ENCODE measurements at regions not wholly inside any gene's neighbourhood (a gene's known extent, or its start where the extent isn't known, plus 50 kb on each side); places are given as distances from the start of the nearest gene placed in this dataset.

DNA sequence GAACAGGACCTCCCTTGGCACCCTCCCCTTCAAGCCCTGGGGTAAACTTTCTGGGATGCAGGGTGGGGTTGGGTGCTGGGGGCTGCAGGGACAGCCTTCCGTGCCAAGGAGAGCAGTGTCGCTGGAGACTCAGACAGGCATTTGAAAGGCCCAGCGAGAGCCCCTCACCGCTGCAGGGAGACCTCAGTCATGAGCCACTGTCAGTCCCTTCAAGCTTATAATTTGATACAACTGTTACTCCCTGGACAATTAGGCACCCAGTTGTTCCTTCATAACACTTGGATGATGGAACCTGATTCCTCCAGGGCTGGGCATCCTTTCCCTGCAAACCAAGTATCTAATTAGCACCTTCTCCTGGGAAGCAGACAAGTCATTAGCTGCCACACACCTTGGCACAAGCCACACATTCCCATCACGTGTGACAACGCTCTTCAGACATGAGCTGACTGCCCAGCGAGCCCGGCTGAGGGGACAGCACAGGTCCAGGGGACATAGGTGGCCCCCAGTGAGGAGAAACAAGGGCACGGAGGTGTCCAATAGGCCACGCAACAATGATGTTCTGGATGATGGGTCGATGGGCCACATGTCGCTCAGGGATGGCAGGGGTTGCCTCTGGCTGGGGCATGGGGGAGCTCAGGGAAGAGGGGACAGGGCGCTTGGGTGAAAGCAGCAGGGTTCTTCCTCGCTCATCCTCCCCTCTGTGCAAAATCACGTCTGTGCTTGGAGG lies 59.6 kb downstream of the KCNF1 start:
- TF ChIP-seq, protein P1, sequence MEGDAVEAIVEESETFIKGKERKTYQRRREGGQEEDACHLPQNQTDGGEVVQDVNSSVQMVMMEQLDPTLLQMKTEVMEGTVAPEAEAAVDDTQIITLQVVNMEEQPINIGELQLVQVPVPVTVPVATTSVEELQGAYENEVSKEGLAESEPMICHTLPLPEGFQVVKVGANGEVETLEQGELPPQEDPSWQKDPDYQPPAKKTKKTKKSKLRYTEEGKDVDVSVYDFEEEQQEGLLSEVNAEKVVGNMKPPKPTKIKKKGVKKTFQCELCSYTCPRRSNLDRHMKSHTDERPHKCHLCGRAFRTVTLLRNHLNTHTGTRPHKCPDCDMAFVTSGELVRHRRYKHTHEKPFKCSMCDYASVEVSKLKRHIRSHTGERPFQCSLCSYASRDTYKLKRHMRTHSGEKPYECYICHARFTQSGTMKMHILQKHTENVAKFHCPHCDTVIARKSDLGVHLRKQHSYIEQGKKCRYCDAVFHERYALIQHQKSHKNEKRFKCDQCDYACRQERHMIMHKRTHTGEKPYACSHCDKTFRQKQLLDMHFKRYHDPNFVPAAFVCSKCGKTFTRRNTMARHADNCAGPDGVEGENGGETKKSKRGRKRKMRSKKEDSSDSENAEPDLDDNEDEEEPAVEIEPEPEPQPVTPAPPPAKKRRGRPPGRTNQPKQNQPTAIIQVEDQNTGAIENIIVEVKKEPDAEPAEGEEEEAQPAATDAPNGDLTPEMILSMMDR (conservative IDR thresholded peaks at IDR 0.05; ENCODE audit: low read length): no peak

DNA sequence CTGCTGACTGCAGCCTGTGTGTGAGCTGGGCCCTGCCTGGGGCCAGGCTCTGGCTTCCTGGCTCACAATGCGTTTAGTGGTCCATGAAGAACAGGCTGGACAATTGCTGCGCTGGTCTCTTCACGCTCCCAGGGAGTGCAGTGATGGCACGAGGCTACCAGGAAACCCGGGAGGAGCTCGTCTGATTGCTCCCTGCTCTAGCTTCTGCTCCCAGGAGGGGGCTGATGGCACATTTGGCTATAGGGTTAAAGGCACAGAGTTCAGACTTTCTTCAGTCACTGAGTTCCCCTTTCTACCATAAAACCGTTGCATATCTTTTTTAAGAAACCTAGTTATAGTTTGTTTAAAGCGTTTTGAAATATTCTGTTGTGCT lies 60.1 kb downstream of the KCNF1 start:
- H3K4me3 ChIP-seq (ENCODE audit: low read length): no peak overlapping the region
- TF ChIP-seq, protein P1 (conservative IDR thresholded peaks at IDR 0.05; ENCODE audit: low read length): no peak
- DNase-seq (ENCODE audit: low read depth): no peak

More for the DNA sequence above, 59.6 kb downstream of the KCNF1 start:
- H3K4me3 ChIP-seq (ENCODE audit: low read length): no peak overlapping the region
- DNase-seq (ENCODE audit: low read depth): no peak

DNA sequence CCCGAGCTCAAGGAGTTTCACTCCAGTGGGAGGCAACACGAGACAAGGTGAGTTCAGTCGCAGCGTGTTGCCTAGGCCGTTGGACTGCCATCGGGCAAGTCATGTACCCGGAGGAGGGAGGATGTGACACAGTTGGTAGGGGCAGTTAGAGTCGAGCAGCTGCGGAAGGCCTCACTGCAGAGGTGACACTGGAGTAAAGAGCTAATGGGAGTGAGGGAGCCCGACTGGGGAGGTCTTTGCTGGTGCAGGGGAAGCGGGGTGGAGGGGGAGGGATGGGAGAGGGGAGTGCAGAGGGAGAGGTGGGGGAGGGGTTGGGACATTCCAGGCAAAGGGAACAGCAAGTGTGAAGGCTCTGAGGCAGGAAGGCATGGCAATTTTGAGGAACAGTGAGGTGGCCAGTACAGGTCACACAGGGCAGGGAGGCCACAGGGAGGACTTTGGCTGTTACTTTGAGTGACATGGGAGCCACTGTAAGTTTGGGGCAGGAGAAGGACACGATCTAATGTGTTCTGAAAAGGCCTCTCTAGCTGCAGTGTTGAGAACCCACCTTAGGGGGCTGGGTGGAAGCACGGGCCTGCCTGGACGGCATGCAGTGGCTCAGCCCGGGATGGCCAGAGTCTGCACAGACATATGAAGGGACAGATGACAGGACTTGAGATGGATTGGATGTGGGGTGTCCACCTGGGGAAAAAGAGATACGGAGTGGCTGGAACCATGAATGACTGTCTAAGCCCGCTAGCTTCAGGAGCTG lies 61.1 kb downstream of the KCNF1 start:
- H3K4me3 ChIP-seq (ENCODE audit: low read length): no peak overlapping the region
- no peak for DNase-seq (ENCODE audit: low read depth)
- TF ChIP-seq, protein P1 (conservative IDR thresholded peaks at IDR 0.05; ENCODE audit: low read length): no peak

DNA sequence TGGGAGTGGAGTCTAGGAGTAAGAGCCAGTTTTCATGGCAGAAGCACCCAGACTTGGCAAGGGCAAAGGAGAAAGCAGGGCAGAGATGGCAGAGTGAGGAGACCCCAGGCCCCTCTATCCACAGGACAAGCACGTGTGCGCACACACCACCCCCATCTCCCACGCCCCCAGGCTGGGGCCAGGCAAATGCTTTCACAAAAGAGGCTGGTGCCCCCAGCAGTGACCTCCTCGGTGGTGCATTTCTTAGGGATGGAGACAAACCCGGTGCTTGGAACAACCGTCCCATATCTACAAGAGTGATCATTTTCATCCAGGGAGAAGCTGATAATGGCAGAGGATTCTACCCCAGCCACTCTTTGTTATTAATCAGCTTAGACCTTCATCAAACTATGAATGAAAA lies 62.0 kb downstream of the KCNF1 start:
- DNase-seq (ENCODE audit: low read depth): no peak
- H3K4me3 ChIP-seq (ENCODE audit: low read length): no peak overlapping the region
- TF ChIP-seq, protein P1 (conservative IDR thresholded peaks at IDR 0.05; ENCODE audit: low read length): no peak

DNA sequence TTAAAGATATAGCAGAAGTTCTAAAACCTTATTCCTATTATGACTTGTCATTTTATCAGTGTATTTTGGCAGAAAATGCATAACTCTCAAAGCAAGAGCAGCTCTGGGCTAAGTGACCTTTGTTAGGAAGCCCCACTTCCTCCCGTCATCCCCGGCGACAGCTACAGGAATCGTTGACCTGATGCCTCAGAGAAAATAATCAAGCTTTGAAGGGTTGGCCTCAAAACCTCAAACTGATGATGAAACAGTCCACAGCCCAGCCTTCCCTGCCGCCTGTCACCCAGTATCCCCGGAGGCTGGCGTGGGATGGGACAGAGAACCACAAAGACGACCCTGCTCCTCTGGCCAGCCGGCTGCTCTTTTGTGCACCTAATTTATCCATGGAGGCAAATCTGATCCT lies 65.3 kb downstream of the KCNF1 start:
- no peak for DNase-seq (ENCODE audit: low read depth)
- TF ChIP-seq, protein P1 (conservative IDR thresholded peaks at IDR 0.05; ENCODE audit: low read length): no peak

GRCh38 chr2:10977621-10978020 lies 65.9 kb downstream of the KCNF1 start:
- TF ChIP-seq, protein P1 (conservative IDR thresholded peaks at IDR 0.05; ENCODE audit: low read length): no peak
- no peak for DNase-seq (ENCODE audit: low read depth)
- no peak overlapping the region for H3K4me3 ChIP-seq (ENCODE audit: low read length)

More for the DNA sequence above, 65.3 kb downstream of the KCNF1 start:
- H3K4me3 ChIP-seq (ENCODE audit: low read length): no peak overlapping the region

Data from AG10803 (cell line).